Stimulated activated CD8-positive, alpha-beta memory T cell treated with anti-CD3 and anti-CD28 coated beads, Interleukin-12 subunit alpha, Interleukin-12 subunit beta, amount 100 ng/mL, for 24 hours (primary cell): ENCODE measurements at regions not wholly inside any gene's neighbourhood (a gene's known extent, or its start where the extent isn't known, plus 50 kb on each side); places are given as distances from the start of the nearest gene placed in this dataset.

Experiments
- DNase-seq: peaks from one replicate; pipeline ENCODE4 v3.0.0-alpha.2; 2020; ENCODE audit errors: extremely low read depth

- DNase-seq = no peak
These were observed 147.5 kb upstream of the RBFOX1 start for GRCh38 chr16:7185165-7185564.

GRCh38 chr16:7183768-7184167 lies 148.9 kb upstream of the RBFOX1 start:
- DNase-seq = no peak

- no peak for DNase-seq
These were observed 150.0 kb upstream of the RBFOX1 start for GRCh38 chr16:7182510-7183109.

GRCh38 chr16:7177875-7178274 lies 154.8 kb upstream of the RBFOX1 start:
- no peak for DNase-seq

GRCh38 chr16:7171151-7171550 lies 161.5 kb upstream of the RBFOX1 start:
- no peak for DNase-seq

GRCh38 chr16:7167626-7168025 lies 165.0 kb upstream of the RBFOX1 start:
- DNase-seq = no peak

- no peak for DNase-seq
These were observed 170.8 kb upstream of the RBFOX1 start for GRCh38 chr16:7161891-7162290.

GRCh38 chr16:7160093-7160492 lies 172.6 kb upstream of the RBFOX1 start:
- no peak for DNase-seq

GRCh38 chr16:7158481-7158880 lies 174.2 kb upstream of the RBFOX1 start:
- no peak for DNase-seq

- no peak for DNase-seq
These were observed 182.4 kb upstream of the RBFOX1 start for GRCh38 chr16:7150230-7150629.

- DNase-seq = no peak
These were observed 184.0 kb upstream of the RBFOX1 start for GRCh38 chr16:7148606-7149005.

- DNase-seq = no peak
These were observed 191.7 kb upstream of the RBFOX1 start for GRCh38 chr16:7140899-7141298.

GRCh38 chr16:7137560-7138330 lies 194.9 kb upstream of the RBFOX1 start:
- no peak for DNase-seq

GRCh38 chr16:7132465-7132864 lies 200.2 kb upstream of the RBFOX1 start:
- DNase-seq = no peak

GRCh38 chr16:7124701-7125100 lies 207.9 kb upstream of the RBFOX1 start:
- no peak for DNase-seq

- DNase-seq = no peak
These were observed 208.4 kb upstream of the RBFOX1 start for GRCh38 chr16:7124242-7124641.

- DNase-seq = no peak
These were observed 215.9 kb upstream of the RBFOX1 start for GRCh38 chr16:7116734-7117133.

GRCh38 chr16:7115898-7116297 lies 216.7 kb upstream of the RBFOX1 start:
- DNase-seq = no peak

GRCh38 chr16:7113949-7114348 lies 218.7 kb upstream of the RBFOX1 start:
- DNase-seq = no peak

- no peak for DNase-seq
These were observed 219.2 kb upstream of the RBFOX1 start for GRCh38 chr16:7113395-7113794.

- DNase-seq = no peak
These were observed 221.4 kb upstream of the RBFOX1 start for GRCh38 chr16:7111265-7111664.

GRCh38 chr16:7107436-7107835 lies 225.2 kb upstream of the RBFOX1 start:
- no peak for DNase-seq

- DNase-seq = no peak
These were observed 229.6 kb upstream of the RBFOX1 start for GRCh38 chr16:7103056-7103455.

- no peak for DNase-seq
These were observed 231.6 kb upstream of the RBFOX1 start for GRCh38 chr16:7101054-7101453.
